SU-DHL-6 (cell line): ENCODE measurements at regions not wholly inside any gene's neighbourhood (a gene's known extent, or its start where the extent isn't known, plus 50 kb on each side); places are given as distances from the start of the nearest gene placed in this dataset.

Experiments used
- EZH2phosphoT487 ChIP-seq: fragments of 200-600 bp; sonication (generic), shearing (Covaris generic); conservative IDR thresholded peaks from 2 replicates; pipeline ENCODE4 v1.6.1; 2018; ENCODE audit warnings: mild to moderate bottlenecking, antibody characterized with exemption, low read length, moderate library complexity, mixed read lengths
- TF ChIP-seq, protein P1 (sequence below): fragments of 200-600 bp; sonication (generic); IDR thresholded peaks from one replicate; pipeline ENCODE4 v1.5.1; 2017; ENCODE audit warnings: antibody characterized with exemption, mild to moderate bottlenecking, low read length, moderate library complexity; ENCODE audit not compliant: insufficient read depth, poor library complexity, severe bottlenecking

DNA sequence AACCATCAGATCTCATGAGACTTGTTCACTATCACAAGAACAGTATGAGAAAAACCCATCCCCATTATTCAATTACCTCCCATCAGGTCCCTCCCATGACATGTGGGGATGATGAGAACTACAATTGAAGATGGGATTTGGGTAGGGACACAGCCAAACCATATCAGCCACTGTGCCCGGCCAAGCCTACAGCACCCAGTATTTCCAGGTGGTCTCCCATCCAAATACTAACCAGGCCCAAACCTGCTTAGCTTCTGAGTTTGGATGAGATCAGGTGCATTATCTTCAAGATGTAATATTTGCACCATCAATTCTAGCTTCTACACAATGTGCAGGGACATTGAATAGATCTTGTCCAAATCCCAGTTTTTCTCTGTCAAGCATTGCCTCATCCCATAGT, 196.9 kb downstream of the BAMBI start:
- TF ChIP-seq, protein P1, sequence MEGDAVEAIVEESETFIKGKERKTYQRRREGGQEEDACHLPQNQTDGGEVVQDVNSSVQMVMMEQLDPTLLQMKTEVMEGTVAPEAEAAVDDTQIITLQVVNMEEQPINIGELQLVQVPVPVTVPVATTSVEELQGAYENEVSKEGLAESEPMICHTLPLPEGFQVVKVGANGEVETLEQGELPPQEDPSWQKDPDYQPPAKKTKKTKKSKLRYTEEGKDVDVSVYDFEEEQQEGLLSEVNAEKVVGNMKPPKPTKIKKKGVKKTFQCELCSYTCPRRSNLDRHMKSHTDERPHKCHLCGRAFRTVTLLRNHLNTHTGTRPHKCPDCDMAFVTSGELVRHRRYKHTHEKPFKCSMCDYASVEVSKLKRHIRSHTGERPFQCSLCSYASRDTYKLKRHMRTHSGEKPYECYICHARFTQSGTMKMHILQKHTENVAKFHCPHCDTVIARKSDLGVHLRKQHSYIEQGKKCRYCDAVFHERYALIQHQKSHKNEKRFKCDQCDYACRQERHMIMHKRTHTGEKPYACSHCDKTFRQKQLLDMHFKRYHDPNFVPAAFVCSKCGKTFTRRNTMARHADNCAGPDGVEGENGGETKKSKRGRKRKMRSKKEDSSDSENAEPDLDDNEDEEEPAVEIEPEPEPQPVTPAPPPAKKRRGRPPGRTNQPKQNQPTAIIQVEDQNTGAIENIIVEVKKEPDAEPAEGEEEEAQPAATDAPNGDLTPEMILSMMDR = no peak
- TF ChIP-seq EZH2phosphoT487 = no peak
